ENCODE measurements at regions not wholly inside any gene's neighbourhood (a gene's known extent, or its start where the extent isn't known, plus 50 kb on each side); places are given as distances from the start of the nearest gene placed in this dataset.

DNA sequence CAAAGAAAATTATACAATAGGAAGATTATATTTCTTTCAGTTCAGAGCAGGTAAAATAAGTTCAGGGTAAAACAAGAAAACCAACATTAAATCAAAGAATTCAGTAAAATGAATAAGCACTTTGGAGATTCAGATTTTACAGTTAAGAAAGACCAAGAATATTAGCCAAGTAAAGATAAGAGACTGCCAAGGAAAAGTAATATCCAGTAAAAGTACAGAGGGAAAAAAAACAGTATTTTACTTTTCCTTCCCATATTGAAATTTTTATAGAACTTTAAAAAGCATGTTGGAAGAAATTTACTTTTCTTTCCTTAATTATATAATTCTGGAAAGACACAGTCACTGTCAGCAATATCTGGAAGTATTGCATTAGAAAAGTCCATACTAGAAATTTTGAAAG lies 393.4 kb downstream of the NFIB start:
- no peak overlapping the region for H2BK20ac ChIP-seq (ENCODE audit: low read depth, low read length, poor library complexity, severe bottlenecking)
- no peak overlapping the region for H2BK5ac ChIP-seq (ENCODE audit: insufficient read length, low read length)
- no peaks in the 10 kb centered on the region for H3K9me3 ChIP-seq (ENCODE audit: control insufficient read depth, low read depth, low read length)
- no peak overlapping the region for H2BK12ac ChIP-seq (ENCODE audit: insufficient read length, low read depth, low read length)
- no peaks in the 10 kb centered on the region for H3K79me2 ChIP-seq (ENCODE audit: insufficient read depth, low read length)
- no peak overlapping the region for H3K23ac ChIP-seq (ENCODE audit: insufficient read length, low read depth, low read length)
- no peak for DNase-seq
- TF ChIP-seq, protein P1, sequence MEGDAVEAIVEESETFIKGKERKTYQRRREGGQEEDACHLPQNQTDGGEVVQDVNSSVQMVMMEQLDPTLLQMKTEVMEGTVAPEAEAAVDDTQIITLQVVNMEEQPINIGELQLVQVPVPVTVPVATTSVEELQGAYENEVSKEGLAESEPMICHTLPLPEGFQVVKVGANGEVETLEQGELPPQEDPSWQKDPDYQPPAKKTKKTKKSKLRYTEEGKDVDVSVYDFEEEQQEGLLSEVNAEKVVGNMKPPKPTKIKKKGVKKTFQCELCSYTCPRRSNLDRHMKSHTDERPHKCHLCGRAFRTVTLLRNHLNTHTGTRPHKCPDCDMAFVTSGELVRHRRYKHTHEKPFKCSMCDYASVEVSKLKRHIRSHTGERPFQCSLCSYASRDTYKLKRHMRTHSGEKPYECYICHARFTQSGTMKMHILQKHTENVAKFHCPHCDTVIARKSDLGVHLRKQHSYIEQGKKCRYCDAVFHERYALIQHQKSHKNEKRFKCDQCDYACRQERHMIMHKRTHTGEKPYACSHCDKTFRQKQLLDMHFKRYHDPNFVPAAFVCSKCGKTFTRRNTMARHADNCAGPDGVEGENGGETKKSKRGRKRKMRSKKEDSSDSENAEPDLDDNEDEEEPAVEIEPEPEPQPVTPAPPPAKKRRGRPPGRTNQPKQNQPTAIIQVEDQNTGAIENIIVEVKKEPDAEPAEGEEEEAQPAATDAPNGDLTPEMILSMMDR (conservative IDR thresholded peaks at IDR 0.05): no peak
- H3K27ac ChIP-seq (ENCODE audit: insufficient read length, low read depth, low read length): no peak overlapping the region
- H3K56ac ChIP-seq (ENCODE audit: insufficient read length, low read depth, low read length): no peak overlapping the region
- no peaks in the 10 kb centered on the region for H3K27me3 ChIP-seq (ENCODE audit: insufficient read depth, low read length)
- H3T11ph ChIP-seq (ENCODE audit: low read length): no peak overlapping the region
- H3K4ac ChIP-seq (ENCODE audit: low read depth, low read length): no peak overlapping the region
- H2AFZ ChIP-seq (ENCODE audit: low read length): no peak overlapping the region
- H4K91ac ChIP-seq (ENCODE audit: insufficient read length, low read depth, low read length): no peak overlapping the region
- no peak overlapping the region for H2AK5ac ChIP-seq (ENCODE audit: insufficient read length, low read length)
- no peak overlapping the region for H3K4me3 Mint-ChIP-seq
- no peaks in the 10 kb centered on the region for H3K27me3 Mint-ChIP-seq (ENCODE audit: low read depth)
- H2BK120ac ChIP-seq (ENCODE audit: low read depth, low read length, poor library complexity, severe bottlenecking): no peak overlapping the region
- no peak overlapping the region for H3K27ac Mint-ChIP-seq
- no peak overlapping the region for H2BK15ac ChIP-seq (ENCODE audit: low read depth, low read length)
- H3K4me1 ChIP-seq (ENCODE audit: insufficient read depth, low read length): no peaks in the 10 kb centered on the region
- H3K4me1 Mint-ChIP-seq: no peaks in the 10 kb centered on the region
- no peak overlapping the region for H4K8ac ChIP-seq (replicated peaks; ENCODE audit: insufficient read length, low read depth, low read length)
- H4K5ac ChIP-seq (ENCODE audit: insufficient read length, low read depth, low read length): no peak overlapping the region
- H3K9ac ChIP-seq (ENCODE audit: extremely low read depth, insufficient read length, low read length): no peak overlapping the region
- no peaks in the 10 kb centered on the region for H3K23me2 ChIP-seq (ENCODE audit: insufficient read length, low read depth, low read length, poor library complexity, severe bottlenecking)
- no peaks in the 10 kb centered on the region for H4K20me1 ChIP-seq (ENCODE audit: control insufficient read depth, insufficient read depth, insufficient read length)
- no peaks in the 10 kb centered on the region for H3K79me1 ChIP-seq (ENCODE audit: insufficient read depth, low read depth, low read length, poor library complexity, severe bottlenecking)
- H3K14ac ChIP-seq (ENCODE audit: insufficient read depth, low read length): no peak overlapping the region
- peaks cover 0 to 12% (median 12%) of the 10 kb centered on the region in 3 experiments; a peak in 5 of 7 replicates for H3K36me3 Mint-ChIP-seq (ENCODE audit: insufficient read depth in 1 of 3, low read depth in 3 of 3)
- peaks cover 9 to 13% of the 10 kb centered on the region in 2 experiments; a peak in 3 of 5 replicates for H3K9me3 Mint-ChIP-seq
- no peak overlapping the region for H3K18ac ChIP-seq (ENCODE audit: insufficient read length, low read depth, low read length)
- H3K4me2 ChIP-seq (ENCODE audit: insufficient read depth, insufficient read length, low read length): no peak overlapping the region
